Sigmoid colon (tissue), 4 donors: ENCODE measurements at regions not wholly inside any gene's neighbourhood (a gene's known extent, or its start where the extent isn't known, plus 50 kb on each side); places are given as distances from the start of the nearest gene placed in this dataset.

Source experiments
- CTCF ChIP-seq, 4 experiments: fragments of 450-650 bp in 3 of 4; fragments of 200-600 bp in 1 of 4; IDR thresholded peaks; one replicate each; pipeline ENCODE4 v1.5.1; 2016 to 2019; ENCODE audit warnings: antibody characterized with exemption in 4 of 4, mild to moderate bottlenecking in 3 of 4, moderate library complexity in 2 of 4
- EP300 ChIP-seq, 4 donors: sonication (generic); formaldehyde crosslinking; IDR thresholded peaks; one replicate each; pipeline ENCODE4 v1.6.1; 2017; ENCODE audit warnings: antibody characterized with exemption in 4 of 4
- POLR2A ChIP-seq, 2 donors: fragments of 450-650 bp; IDR thresholded peaks; one replicate each; pipeline ENCODE4 v1.6.1; 2016; ENCODE audit warnings: antibody characterized with exemption in 2 of 2, mild to moderate bottlenecking in 2 of 2, moderate library complexity in 2 of 2
- POLR2AphosphoS5 ChIP-seq, 4 donors: sonication (generic); formaldehyde crosslinking; IDR thresholded peaks; one replicate each; pipeline ENCODE4 v1.6.1; 2017; ENCODE audit warnings: antibody characterized with exemption in 4 of 4

DNA sequence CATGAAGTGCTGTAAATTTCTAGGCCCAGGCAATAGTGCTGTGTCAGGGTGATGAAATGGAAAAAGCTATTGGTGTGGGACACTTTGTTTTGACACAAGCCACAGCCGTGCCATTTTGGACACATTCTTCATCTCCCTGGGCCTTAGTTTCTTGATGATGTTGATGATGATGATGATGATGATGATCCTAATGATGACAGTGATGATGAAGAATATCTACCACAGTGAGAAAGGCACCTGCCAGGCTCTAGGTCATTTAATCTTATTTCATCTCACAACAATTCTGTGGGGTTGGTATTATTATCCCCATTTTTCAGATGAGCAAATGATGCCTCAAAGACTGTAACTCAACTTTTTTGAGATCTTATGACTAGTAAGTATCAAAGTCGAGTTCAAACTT lies 102.2 kb upstream of the STC2 start:
- TF ChIP-seq CTCF (IDR thresholded peaks at IDR 0.05) (no peak), POLR2A (IDR thresholded peaks at IDR 0.05) (no peak), POLR2AphosphoS5 (IDR thresholded peaks at IDR 0.05) (no peak), EP300 (IDR thresholded peaks at IDR 0.05) (no peak)
